ENCODE measurements at regions not wholly inside any gene's neighbourhood (a gene's known extent, or its start where the extent isn't known, plus 50 kb on each side); places are given as distances from the start of the nearest gene placed in this dataset.

- DNase-seq (ENCODE audit: low spot score) = no peak
- intact Hi-C loops (cut with DNase I) = no loop called here
Observed at GRCh38 chr18:78565240-78565639, 414.4 kb upstream of the SALL3 start.

- DNase-seq (ENCODE audit: low spot score) = no peak
- intact Hi-C loops (cut with DNase I) = no loop called here
Observed at GRCh38 chr18:78566065-78566464, 413.6 kb upstream of the SALL3 start.

GRCh38 chr18:78566720-78567119 lies 412.9 kb upstream of the SALL3 start:
- no peak for DNase-seq (ENCODE audit: low spot score)
- intact Hi-C loops (cut with DNase I) = no loop called here

GRCh38 chr18:78571063-78571785 lies 408.4 kb upstream of the SALL3 start:
- intact Hi-C loops (cut with DNase I) = no loop called here
- no peak for DNase-seq (ENCODE audit: low spot score)

GRCh38 chr18:78571831-78572347 lies 407.7 kb upstream of the SALL3 start:
- no peak for DNase-seq (ENCODE audit: low spot score)
- intact Hi-C loops (cut with DNase I) = no loop called here

GRCh38 chr18:78573773-78574172 lies 405.8 kb upstream of the SALL3 start:
- intact Hi-C loops (cut with DNase I) = no loop called here
- DNase-seq (ENCODE audit: low spot score) = no peak

- DNase-seq (ENCODE audit: low spot score) = no peak
- intact Hi-C loops (cut with DNase I) = no loop called here
Observed at GRCh38 chr18:78576967-78577366, 402.7 kb upstream of the SALL3 start.

GRCh38 chr18:78579449-78579848 lies 400.2 kb upstream of the SALL3 start:
- DNase-seq (ENCODE audit: low spot score) = no peak
- intact Hi-C loops (cut with DNase I) = no loop called here

- intact Hi-C loops (cut with DNase I) = no loop called here
- no peak for DNase-seq (ENCODE audit: low spot score)
Observed at GRCh38 chr18:78579854-78580577, 399.6 kb upstream of the SALL3 start.

GRCh38 chr18:78580835-78581339 lies 398.7 kb upstream of the SALL3 start:
- DNase-seq (ENCODE audit: low spot score) = peak; percentile 33
- intact Hi-C loops (cut with DNase I) = no loop called here

- DNase-seq (ENCODE audit: low spot score) = peak; percentile 61
- intact Hi-C loops (cut with DNase I) = no loop called here
Observed at GRCh38 chr18:78582181-78582709, 397.4 kb upstream of the SALL3 start.

- peak; percentile 54 for DNase-seq (ENCODE audit: low spot score)
- intact Hi-C loops (cut with DNase I) = no loop called here
Observed at GRCh38 chr18:78582898-78583738, 396.5 kb upstream of the SALL3 start.

GRCh38 chr18:78583739-78584458 lies 395.7 kb upstream of the SALL3 start:
- peak; percentile 63 for DNase-seq (ENCODE audit: low spot score)
- intact Hi-C loops (cut with DNase I) = no loop called here

- intact Hi-C loops (cut with DNase I) = no loop called here
- DNase-seq (ENCODE audit: low spot score) = peak; percentile 41
Observed at GRCh38 chr18:78584459-78585022, 395.1 kb upstream of the SALL3 start.

GRCh38 chr18:78586586-78586985 lies 393.0 kb upstream of the SALL3 start:
- intact Hi-C loops (cut with DNase I) = no loop called here
- peak; percentile 60 for DNase-seq (ENCODE audit: low spot score)

GRCh38 chr18:78587096-78587495 lies 392.5 kb upstream of the SALL3 start:
- peak; percentile 36 for DNase-seq (ENCODE audit: low spot score)
- intact Hi-C loops (cut with DNase I) = no loop called here

- DNase-seq (ENCODE audit: low spot score) = peak; percentile 55
- intact Hi-C loops (cut with DNase I) = no loop called here
Observed at GRCh38 chr18:78587626-78588600, 391.7 kb upstream of the SALL3 start.
